Gastrocnemius medialis (tissue), 4 donors: ENCODE measurements at regions not wholly inside any gene's neighbourhood (a gene's known extent, or its start where the extent isn't known, plus 50 kb on each side); places are given as distances from the start of the nearest gene placed in this dataset.

ENCODE experiments used
- POLR2A ChIP-seq, 2 donors: fragments of 450-650 bp; IDR thresholded peaks; one replicate each; pipeline ENCODE4 v1.6.1; 2017; ENCODE audit warnings: antibody characterized with exemption in 2 of 2, mild to moderate bottlenecking in 2 of 2, moderate library complexity in 2 of 2
- TF ChIP-seq, protein P1 (sequence below), 5 experiments: fragments of 450-650 bp in 3 of 5; fragments of 200-600 bp in 2 of 5; sonication (generic) in 2 of 5; IDR thresholded peaks in 4 of 5; conservative IDR thresholded peaks in 1 of 5; 1 replicate in 4 of 5; 2 replicates in 1 of 5; pipeline ENCODE4 v1.5.1; 2016 to 2019; ENCODE audit warnings: antibody characterized with exemption in 5 of 5, mild to moderate bottlenecking in 3 of 5, moderate library complexity in 3 of 5

DNA sequence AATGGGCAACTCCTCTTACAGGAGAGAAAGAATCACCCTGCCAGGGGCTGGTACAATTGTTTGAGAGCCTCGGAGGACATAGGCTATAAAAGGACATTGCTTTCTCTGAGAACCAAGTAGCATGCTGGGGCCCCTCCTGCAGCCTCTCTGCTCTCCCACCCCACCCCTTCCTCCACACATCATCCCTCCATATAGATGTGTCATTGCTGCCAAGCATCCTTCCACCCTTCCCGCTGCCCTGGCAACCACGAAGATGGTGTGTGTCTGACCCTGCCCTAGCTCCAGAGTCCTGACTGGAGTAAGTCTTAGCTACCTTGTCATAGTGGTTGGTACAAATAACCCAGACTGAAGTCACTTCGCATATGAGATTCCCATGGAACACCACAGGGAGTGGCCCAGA, 129.7 kb downstream of the SNX5 start:
- no peak for TF ChIP-seq POLR2A (IDR thresholded peaks at IDR 0.05)
- TF ChIP-seq, protein P1, sequence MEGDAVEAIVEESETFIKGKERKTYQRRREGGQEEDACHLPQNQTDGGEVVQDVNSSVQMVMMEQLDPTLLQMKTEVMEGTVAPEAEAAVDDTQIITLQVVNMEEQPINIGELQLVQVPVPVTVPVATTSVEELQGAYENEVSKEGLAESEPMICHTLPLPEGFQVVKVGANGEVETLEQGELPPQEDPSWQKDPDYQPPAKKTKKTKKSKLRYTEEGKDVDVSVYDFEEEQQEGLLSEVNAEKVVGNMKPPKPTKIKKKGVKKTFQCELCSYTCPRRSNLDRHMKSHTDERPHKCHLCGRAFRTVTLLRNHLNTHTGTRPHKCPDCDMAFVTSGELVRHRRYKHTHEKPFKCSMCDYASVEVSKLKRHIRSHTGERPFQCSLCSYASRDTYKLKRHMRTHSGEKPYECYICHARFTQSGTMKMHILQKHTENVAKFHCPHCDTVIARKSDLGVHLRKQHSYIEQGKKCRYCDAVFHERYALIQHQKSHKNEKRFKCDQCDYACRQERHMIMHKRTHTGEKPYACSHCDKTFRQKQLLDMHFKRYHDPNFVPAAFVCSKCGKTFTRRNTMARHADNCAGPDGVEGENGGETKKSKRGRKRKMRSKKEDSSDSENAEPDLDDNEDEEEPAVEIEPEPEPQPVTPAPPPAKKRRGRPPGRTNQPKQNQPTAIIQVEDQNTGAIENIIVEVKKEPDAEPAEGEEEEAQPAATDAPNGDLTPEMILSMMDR (IDR thresholded peaks at IDR 0.05 in 4 of 5, conservative IDR thresholded peaks at IDR 0.05 in 1 of 5), result no peak
